Endometrium (tissue), 2 donors: ENCODE measurements at regions not wholly inside any gene's neighbourhood (a gene's known extent, or its start where the extent isn't known, plus 50 kb on each side); places are given as distances from the start of the nearest gene placed in this dataset.

Experiments used
- FAIRE-seq: peaks from 2 replicates; lab custom pipeline; 2012; peaks lifted over from hg19 to GRCh38; lab: Jason Lieb, UNC
- donor health status: control.
- donor health status: control.

- peak; percentile 15 for FAIRE-seq
Measured at GRCh38 chr1:183711741-183712361, 58.7 kb upstream of the APOBEC4 start.

DNA sequence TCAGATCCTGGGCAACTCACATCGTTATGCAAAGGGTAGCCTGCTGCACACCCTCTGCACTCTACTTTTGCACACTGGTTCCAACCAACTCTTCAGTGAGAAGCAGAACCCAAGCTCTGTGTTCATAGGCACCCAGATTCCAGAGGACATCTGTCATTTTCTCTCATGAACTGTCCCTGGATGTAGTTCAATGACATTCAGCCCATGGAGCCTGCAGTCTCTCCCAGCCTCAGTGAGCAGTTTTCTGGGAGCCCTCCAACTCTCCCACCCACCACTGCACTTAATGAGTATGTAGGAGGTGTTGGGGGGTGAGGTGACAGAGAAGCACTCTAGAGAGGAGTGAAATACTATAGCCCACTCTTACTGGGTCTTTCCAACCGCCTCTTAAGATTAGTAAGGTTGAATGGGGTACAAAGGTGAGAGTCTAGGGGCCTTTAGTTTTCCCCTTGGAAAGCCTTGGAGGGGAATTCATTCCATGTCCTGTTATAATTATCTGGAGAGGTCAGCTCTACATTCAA, 58.1 kb upstream of the APOBEC4 start:
- no peak for FAIRE-seq

- FAIRE-seq, result no peak
Measured at GRCh38 chr1:183710734-183711133, 57.6 kb upstream of the APOBEC4 start.

- FAIRE-seq, result no peak
Measured at GRCh38 chr1:183710333-183710732, 57.2 kb upstream of the APOBEC4 start.

GRCh38 chr1:183704131-183704530, 51.0 kb upstream of the APOBEC4 start:
- FAIRE-seq, result no peak
